H1 (cell line): ENCODE measurements at regions not wholly inside any gene's neighbourhood (a gene's known extent, or its start where the extent isn't known, plus 50 kb on each side); places are given as distances from the start of the nearest gene placed in this dataset.

Experiments used
- POLR2AphosphoS5 ChIP-seq: IDR thresholded peaks from 2 replicates; pipeline ENCODE4 v1.6.1; 2011; ENCODE audit warnings: low read depth, low read length

GRCh38 chr4:1570291-1571164, 113.6 kb downstream of the FAM53A start (continued):
- TF ChIP-seq POLR2AphosphoS5: no peak
